ENCODE measurements at regions not wholly inside any gene's neighbourhood (a gene's known extent, or its start where the extent isn't known, plus 50 kb on each side); places are given as distances from the start of the nearest gene placed in this dataset.

DNA sequence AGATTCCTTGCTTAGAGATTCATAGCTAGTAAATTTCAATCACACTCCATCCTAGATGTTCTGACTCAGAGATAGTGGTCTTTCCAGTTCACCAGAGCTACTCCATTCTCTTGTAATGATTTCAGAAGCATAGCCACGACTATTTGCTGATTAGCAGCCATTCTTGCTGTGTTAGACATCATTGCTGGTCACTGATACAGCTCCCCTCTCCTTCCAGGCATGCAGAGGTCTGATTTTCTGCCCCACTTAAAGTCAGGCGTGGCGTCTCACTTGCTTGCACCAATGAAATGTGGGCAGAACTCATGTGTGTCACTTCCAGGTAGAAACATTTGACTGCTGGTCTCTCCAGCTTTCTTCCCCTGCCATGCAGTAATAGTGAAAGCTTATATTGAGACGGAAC is 168.9 kb upstream of the JARID2 start:
- H3K4me1 Mint-ChIP-seq (ENCODE audit: low read depth) = peaks cover 25% of the 10 kb centered on the region
- H3K27me3 Mint-ChIP-seq = no peaks in the 10 kb centered on the region
- TF ChIP-seq, protein P1, sequence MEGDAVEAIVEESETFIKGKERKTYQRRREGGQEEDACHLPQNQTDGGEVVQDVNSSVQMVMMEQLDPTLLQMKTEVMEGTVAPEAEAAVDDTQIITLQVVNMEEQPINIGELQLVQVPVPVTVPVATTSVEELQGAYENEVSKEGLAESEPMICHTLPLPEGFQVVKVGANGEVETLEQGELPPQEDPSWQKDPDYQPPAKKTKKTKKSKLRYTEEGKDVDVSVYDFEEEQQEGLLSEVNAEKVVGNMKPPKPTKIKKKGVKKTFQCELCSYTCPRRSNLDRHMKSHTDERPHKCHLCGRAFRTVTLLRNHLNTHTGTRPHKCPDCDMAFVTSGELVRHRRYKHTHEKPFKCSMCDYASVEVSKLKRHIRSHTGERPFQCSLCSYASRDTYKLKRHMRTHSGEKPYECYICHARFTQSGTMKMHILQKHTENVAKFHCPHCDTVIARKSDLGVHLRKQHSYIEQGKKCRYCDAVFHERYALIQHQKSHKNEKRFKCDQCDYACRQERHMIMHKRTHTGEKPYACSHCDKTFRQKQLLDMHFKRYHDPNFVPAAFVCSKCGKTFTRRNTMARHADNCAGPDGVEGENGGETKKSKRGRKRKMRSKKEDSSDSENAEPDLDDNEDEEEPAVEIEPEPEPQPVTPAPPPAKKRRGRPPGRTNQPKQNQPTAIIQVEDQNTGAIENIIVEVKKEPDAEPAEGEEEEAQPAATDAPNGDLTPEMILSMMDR (IDR thresholded peaks at IDR 0.05; ENCODE audit: unreplicated experiment) = no peak
- H3K4me3 Mint-ChIP-seq (ENCODE audit: low read depth) = no peak overlapping the region
- no peak overlapping the region for H3K27ac Mint-ChIP-seq
- DNase-seq (ENCODE audit: low spot score, unreplicated experiment) = no peak
- no peaks in the 10 kb centered on the region for H3K9me3 Mint-ChIP-seq (ENCODE audit: low read depth)
- H3K36me3 Mint-ChIP-seq (ENCODE audit: insufficient read depth) = no peaks in the 10 kb centered on the region

DNA sequence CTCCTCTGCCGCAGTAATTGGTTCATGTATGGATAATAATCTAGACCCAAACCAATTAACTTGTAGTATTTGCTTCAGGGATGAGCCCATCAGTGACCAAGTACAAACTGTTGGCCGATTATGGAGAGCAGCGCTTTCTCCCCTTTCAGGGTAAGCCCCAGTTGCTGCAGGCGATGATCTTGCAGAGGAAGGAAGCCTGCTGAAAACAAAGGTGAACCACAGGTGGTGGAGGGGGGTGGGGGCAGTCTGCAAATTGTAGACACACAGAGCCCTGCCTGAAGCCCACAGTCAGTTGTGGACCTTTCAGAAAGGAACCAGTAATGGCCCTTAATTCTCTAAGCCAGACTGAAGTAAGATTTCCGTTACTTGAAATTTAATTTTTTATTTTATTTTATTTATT is 167.9 kb upstream of the JARID2 start:
- Mint-ChIP-seq H3K4me3 (ENCODE audit: low read depth) (no peak overlapping the region), H3K9me3 (ENCODE audit: low read depth) (no peaks in the 10 kb centered on the region), H3K4me1 (ENCODE audit: low read depth) (peaks cover 24% of the 10 kb centered on the region), H3K36me3 (ENCODE audit: insufficient read depth) (no peaks in the 10 kb centered on the region), H3K27ac (no peak overlapping the region), H3K27me3 (no peaks in the 10 kb centered on the region)
- no peak for DNase-seq (ENCODE audit: low spot score, unreplicated experiment)
- TF ChIP-seq, protein P1 (IDR thresholded peaks at IDR 0.05; ENCODE audit: unreplicated experiment) = no peak

DNA sequence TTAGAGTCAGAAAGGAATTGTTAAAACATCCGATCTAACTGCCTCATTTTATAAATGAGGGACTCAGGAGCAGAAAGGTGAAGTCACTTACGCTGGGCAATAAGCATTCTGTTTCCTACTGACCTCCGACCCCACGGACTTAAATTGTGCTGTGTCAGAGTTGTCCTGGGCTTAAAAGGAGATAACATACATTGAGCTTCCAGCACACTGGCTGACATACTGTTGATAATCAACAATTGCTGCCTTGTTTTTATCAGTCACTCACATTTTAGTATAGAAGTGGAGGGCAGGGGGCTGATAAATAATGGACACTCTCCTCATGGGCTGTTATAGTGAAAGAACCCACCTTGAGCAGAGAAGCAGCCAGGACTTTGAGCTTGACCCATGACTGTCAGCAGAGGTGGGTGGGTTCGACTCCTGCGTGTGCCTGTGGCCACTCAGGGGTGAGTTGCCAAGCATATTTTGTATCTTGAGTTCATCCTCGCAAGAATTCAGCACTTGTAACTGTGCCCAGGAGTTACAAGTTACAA is 166.5 kb upstream of the JARID2 start:
- H3K4me3 Mint-ChIP-seq (ENCODE audit: low read depth) = no peak overlapping the region

DNA sequence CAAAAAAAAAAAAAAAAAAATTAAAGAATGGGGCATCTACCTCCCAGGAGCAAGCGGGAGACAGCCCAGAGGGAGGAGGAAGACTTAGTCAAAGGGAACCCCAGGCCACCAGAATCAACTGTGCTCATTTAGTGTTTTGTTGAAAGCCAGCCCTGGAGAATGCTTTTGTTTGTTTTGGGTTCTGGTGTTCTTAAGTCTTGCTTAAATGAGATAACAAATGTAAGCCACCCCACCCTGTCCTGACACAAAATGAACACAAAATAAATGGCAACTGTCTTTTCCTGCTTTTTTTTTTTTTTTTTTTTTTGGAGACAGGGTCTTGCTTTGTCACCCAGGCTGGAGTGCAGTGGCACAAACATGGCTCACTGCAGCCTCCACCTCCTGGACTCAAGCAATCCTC is 165.0 kb upstream of the JARID2 start:
- H3K27me3 Mint-ChIP-seq = no peaks in the 10 kb centered on the region
- TF ChIP-seq, protein P1 (IDR thresholded peaks at IDR 0.05; ENCODE audit: unreplicated experiment) = no peak
- no peak overlapping the region for H3K27ac Mint-ChIP-seq
- no peaks in the 10 kb centered on the region for H3K36me3 Mint-ChIP-seq (ENCODE audit: insufficient read depth)
- DNase-seq (ENCODE audit: low spot score, unreplicated experiment) = no peak
- H3K4me1 Mint-ChIP-seq (ENCODE audit: low read depth) = peaks cover 24% of the 10 kb centered on the region
- no peak overlapping the region for H3K4me3 Mint-ChIP-seq (ENCODE audit: low read depth)
- no peaks in the 10 kb centered on the region for H3K9me3 Mint-ChIP-seq (ENCODE audit: low read depth)

More for the DNA sequence above, 166.5 kb upstream of the JARID2 start:
- TF ChIP-seq, protein P1 (IDR thresholded peaks at IDR 0.05; ENCODE audit: unreplicated experiment) = no peak
- no peaks in the 10 kb centered on the region for H3K36me3 Mint-ChIP-seq (ENCODE audit: insufficient read depth)
- H3K27ac Mint-ChIP-seq = peak overlapping the region; percentile 94
- H3K9me3 Mint-ChIP-seq (ENCODE audit: low read depth) = no peaks in the 10 kb centered on the region
- H3K4me1 Mint-ChIP-seq (ENCODE audit: low read depth) = peaks cover 24% of the 10 kb centered on the region
- DNase-seq (ENCODE audit: low spot score, unreplicated experiment) = no peak
- no peaks in the 10 kb centered on the region for H3K27me3 Mint-ChIP-seq

DNA sequence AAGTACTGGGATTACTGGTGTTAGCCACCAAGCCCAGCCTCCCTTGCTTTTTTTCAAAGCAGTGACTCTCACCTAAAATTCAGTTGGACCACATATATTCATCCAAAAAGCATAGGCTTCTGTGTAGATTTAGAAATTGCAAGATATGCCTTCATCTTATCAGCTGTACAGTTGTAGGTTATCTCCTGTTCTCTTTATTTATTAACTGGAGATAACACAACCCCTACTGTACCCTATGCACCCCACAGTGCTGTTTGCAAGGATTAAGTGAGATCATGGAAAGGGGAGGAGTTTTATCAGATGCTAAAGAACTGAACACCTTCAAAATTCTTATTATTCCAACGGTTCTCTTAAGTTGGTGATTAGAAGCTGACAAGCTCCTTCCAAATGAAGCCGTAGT is 164.4 kb upstream of the JARID2 start:
- no peak for DNase-seq (ENCODE audit: low spot score, unreplicated experiment)
- Mint-ChIP-seq H3K4me3 (ENCODE audit: low read depth) (no peak overlapping the region), H3K36me3 (ENCODE audit: insufficient read depth) (no peaks in the 10 kb centered on the region), H3K4me1 (ENCODE audit: low read depth) (peaks cover 24% of the 10 kb centered on the region), H3K27ac (no peak overlapping the region), H3K9me3 (ENCODE audit: low read depth) (no peaks in the 10 kb centered on the region), H3K27me3 (no peaks in the 10 kb centered on the region)
- TF ChIP-seq, protein P1 (IDR thresholded peaks at IDR 0.05; ENCODE audit: unreplicated experiment) = no peak

Data from progenitor cell of endocrine pancreas (in vitro differentiated cells).